GM19452 (cell line): ENCODE measurements at regions not wholly inside any gene's neighbourhood (a gene's known extent, or its start where the extent isn't known, plus 50 kb on each side); places are given as distances from the start of the nearest gene placed in this dataset.
"Not testable (repeated sequence)": the region's sequence is repeated elsewhere in the genome, so short reads cannot be mapped to it uniquely, and the experiment has no call there.

ENCODE experiments used
- ATAC-seq: cut with Tn5 transposase; IDR thresholded peaks from one replicate; pipeline ENCODE4 v1.9.1; 2021; ENCODE audit not compliant: unreplicated experiment

DNA sequence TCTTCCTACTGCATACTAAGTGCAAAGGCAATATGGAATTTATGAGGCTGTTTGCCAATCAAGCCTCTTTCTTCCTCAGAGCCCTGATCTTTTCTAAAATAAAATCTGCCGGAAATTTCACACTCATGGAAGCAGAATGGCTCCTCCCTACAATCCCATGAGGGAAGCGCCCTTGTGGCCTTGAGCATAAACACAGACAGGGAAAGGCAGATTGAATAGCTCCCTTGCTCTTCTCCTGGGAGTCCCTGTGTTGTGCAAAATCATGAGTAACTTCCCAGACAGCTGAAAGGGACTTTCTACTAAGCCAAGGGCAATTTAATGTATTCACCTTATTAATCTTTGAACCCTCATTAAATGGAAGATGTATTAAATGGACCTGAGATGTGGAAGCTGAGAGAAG, 226.1 kb upstream of the PIK3R1 start:
- ATAC-seq: no peak

DNA sequence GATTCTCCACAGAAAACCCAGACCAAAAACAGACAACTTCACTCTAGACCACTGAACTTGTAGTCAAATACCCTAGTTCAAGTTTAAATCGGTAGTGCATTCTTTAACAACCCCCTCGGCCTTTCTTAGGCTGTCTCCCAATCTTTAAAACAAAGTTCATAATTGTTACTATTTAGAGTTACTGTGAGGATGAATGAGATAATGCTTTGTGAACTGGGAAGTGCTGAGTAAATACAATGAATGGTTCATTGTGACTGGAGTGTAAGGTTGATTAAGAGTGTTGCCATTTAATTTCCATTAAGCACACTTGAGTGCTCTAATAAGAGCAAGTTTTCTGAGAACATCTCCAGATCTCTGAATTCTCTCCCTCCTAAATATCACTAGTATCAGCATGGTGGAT, 228.8 kb upstream of the PIK3R1 start:
- ATAC-seq: no peak

DNA sequence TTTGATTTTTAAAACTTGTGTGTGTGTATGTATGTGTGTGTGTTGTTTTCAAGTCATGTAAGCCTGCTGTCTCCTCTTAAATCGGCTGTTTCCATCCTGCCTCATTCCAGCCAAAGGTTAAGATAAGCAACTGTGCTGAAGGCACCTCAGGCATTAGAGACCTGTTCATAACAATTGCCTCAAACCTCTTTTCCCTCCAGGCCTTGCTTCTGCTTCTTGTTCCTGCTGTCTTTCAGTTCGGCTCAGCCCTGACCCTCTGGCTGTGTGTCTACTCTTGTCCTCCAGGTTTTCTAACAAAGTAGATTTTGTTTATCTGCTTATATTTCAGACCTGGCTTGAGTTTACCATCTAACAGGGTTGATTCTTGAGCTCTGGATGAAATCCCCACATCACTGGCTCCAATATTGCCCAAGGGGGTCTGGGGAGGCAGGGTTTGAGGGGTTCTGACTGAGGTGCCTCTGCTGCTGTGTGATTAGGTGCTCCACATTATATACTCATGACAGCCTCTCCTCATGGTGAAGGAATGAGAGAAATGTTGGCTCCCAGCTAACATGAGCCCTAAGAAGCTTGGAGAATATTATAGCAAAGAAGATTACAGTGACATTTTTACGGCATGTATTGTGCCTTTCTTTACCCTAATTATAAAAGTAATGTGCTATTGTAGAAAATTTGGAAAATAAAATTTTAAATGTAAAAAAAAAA, 229.7 kb upstream of the PIK3R1 start:
- no peak for ATAC-seq

DNA sequence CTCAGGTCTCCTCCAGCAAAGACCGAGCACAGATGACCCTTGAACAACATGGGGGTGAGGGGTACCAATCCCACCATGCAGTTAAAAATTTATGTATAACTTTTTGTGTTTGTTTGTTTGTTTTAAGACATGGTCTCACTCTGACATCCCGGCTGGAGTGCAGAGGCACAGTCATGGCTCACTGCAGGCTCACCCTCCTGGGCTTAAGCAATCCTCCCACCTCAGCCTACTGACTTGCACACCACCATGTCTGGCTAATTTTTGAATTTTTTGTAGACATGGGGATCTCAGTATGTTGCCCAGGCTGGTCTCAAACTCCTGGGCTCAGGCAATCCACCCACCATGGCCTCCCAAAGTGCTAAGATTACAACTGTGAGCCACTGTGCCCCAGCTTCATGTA, 231.0 kb upstream of the PIK3R1 start:
- no peak for ATAC-seq

DNA sequence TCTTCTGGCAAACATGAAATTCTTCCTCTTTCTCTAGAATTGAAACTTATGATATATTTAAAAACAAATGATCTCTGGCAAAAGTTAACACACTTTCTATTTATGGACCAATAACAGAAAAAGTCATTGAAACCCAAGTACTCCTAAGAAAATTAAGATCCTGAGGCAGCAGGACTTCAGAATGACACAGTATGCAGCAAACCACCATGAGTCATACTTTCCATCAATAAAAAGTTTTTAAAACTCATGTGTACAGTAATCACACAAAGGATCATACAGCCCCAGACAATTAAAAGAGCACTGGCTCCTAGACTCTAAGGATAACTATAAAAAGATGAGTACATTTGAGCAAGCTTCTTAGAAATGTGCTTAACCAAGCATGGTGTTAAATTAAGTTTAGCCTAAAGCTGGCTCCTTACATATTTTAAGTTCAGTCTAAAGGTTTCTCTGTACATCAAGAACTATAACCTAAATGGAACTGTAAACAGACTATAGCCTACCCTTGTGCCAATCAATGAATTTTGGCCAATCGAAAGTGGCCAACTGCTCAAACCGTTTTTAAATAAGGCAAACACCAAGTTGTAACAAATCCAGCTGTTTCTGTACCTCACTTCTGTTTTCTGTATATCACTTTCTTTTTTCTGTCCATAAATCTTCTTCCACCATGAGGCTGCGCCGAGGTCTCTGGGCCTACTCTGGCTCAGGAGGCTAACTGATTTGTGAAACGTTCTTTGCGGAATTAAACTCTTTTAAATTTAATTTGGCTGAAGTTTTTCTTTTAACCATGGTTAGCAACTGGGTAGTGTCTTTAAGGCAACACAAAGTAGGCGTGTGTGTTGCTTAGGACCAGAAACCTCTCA, 232.1 kb upstream of the PIK3R1 start:
- no peak for ATAC-seq

DNA sequence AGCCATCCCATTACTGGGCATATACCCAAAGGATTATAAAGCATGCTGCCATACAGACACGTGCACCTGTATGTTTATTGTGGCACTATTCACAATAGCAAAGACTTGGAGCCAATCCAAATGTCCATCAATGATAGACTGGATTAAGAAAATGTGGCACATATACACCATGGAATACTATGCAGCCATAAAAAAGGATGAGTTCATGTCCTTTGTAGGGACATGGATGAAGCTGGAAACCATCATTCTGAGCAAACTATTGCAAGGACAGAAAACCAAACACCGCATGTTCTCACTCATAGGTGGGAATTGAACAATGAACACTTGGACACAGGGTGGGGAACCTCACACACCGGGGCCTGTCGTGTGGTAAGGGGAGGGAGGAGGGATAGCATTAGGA, 233.4 kb upstream of the PIK3R1 start:
- ATAC-seq: not testable (repeated sequence)

DNA sequence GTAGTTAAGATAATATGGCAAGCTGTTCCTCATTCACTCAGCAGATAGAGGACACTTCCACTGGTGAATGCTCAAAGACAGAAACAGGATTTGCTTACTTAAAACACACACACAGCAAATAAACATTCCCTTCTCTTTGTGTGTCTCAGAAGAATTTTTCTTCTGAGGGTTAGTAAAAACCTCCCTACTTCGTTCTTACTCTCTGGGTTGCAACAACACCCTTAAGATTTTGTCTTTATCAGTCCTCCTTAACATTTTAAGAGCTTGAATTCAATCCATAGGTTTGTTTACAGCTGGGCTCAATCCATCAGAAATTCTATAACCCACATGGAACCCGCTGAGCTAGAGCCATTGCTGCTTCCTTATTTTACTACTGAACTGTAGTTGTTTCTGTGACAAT, 237.4 kb upstream of the PIK3R1 start:
- no peak for ATAC-seq

DNA sequence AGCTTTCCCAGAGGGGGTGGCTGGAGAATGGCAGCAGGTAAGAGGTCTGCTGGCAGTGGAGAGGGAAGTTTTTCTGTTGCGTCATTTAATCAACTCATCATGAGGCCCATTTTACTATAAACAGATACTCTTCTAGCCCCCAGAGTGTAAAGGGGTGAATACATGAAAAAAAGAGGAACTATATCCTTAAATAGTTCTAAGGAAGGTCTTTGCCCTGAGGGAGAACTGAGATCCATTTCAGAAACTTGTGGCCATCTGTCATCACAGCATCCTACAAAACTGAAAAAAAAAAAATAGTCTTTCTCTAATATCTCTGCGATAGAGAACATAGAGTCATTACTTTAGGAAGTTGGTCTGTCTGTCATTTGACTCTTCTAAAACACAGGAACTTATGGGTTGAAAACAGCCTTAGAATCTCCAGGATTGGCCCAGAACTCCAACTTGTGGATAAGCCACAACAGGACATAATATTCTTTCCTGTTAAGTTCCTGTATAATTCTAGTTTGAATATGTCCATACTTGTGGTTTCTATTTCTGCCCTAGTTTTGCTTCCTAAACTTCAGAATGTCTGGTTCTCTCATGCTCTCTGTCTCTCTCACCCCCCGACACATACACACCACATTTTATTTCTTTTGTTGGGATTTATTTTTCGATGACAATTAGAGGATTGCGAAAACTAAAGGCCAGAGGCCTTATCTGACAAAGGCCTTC, 238.5 kb upstream of the PIK3R1 start:
- ATAC-seq: no peak

DNA sequence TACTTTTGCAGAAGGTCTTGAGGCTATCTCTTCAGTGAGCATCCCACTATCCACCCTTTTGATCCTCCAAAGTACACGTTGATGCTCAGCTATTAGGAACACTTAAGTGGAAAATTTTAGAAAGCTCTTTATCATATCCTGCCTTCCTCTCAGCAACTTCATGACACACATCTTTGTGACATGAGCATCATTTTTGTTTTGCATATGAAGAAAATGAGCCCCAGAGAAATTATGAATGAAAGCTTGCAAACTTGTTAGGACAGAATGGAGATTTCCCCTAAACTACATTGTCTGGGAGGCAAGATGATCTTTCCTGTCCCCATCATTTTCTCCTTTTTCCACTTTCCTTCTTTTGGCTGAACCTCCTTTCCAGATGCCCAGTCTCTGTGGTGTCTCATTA, 239.4 kb upstream of the PIK3R1 start:
- no peak for ATAC-seq

DNA sequence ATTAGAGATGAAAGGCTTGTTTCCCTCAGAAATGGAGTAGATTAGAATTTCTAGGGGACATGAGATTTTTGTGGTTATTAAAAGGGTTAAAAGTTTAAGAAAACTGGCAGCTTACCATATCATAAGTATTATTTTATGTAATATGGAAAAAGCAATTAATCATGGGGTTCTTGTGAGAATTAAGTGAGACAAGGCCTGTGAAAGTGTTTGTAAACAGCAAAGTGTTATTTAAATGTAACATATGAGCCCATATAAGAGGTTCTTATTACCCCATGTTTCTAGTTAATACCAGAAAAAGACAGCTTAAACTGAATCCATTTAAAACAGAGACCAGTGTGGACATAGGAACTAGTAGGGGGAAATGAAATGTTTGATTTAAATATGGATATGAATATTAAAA, 241.1 kb upstream of the PIK3R1 start:
- no peak for ATAC-seq

DNA sequence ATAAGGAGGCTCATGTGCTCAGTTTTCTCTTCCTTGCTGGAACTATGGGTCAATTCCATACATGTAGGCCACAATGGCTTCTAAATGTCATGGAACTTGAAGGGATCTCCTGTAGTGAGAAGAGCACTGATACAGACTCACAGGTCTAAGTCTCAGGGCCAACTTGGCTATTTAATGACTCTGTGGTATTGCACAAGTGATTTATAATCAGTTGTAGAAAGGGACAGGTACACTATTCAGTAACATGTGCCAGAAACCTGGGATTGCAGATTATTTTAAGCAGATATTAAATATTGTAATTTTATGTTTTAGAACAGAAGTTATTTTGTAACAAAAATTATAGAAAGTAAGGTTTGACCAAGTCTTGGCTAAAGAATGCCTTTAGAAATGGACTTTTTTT, 241.5 kb upstream of the PIK3R1 start:
- no peak for ATAC-seq

DNA sequence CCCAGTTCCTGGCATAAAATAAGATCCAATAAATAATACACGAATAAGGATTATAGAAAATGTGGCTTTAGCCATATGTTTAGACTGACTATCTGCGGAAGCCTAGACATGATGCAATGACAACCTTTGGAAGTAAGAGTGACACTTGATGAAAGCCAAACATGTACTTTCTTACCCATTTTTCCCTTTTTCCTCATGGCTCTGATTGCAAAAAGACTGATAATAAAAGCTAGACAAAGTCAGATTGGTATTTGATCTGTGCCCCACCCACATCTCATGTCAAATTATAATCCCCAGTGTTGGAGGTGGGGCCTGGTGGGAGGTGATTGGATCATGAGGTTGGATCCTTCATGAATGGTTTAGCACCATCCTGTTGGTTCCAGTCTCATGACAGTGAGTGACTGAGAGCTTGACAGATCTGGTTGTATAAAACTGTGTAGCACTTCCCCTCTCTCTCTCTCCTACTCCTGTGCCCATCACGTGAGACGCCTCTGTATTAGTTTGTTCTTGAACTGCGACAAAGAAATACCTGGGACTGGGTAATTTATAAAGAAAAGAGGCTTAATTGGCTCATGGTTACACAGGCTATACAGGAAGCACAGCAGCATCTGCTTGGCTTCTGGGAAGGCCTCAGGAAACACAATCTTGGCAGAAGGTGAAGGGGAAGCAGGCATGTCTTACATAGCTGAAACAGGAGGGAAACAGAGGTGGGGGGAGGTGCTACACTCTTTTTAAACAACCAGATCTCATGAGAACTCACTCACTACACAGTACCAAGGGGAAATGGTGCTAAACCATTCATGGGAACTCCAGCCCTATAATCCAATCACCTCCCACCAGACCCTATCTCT, 243.4 kb upstream of the PIK3R1 start:
- ATAC-seq: no peak

DNA sequence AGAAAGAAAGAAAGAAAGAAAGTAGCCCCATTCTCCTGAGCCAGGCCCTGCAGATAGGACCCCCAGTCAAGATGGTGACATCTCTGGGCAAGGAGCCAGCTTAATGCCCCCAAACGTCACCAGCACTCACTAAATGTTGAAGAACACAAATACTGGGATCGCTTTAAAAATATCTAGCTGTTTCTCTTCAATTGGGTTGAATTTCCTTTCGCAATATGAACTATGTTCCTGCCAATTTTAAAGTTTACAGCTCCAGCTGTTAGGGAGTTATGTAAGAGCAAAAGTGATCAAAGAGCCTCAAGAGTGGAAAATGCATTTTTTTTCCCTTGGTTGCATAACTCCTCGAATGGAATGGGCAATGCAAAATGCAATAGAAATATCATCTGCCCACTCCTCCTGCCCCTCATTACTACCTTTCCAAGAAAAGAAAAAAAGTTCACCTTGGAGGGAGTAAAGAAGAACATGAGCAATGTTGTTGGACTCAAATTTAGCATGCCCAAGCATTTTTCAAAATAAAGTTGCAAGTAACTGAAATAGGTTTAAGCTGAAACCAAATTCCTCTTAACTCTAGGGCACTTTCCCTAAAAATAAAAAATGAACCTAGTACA, 244.2 kb upstream of the PIK3R1 start:
- no peak for ATAC-seq

DNA sequence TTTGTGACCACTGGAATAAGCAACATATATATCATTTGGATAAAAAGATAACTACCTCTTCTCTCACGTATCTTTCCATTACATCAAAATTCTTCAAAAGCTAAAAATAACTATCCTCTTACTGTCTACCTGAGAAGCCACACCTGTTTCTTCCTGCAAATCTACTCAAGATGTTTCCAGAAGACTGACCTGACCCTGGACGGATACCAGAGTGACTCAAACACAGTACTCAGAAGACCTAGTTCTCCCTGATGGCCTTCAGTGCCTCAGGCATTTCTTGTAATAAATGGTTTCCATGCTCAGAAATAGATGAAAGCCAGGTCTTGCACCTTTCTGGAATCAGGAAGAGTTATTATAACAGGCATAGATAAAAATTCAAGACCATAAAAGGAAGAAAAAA, 245.9 kb upstream of the PIK3R1 start:
- ATAC-seq: no peak

DNA sequence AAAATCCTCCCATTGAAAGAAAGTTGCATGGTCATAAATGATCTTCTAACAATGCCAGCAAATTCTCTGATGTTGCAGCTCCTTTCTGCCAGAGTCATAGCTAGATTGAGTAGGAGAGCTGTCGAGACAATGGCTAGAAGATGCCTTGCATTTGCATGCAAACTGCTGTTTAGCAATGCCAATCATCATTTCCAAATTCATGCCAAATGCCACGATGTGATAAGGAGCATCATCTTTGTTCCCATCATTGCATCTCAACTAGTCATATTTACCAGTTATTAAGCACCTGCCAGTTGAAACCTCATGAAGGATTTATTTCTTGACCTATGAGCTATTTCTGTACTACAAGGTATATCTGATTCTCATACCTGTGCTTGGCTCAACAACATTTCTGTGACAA, 246.4 kb upstream of the PIK3R1 start:
- ATAC-seq: no peak

DNA sequence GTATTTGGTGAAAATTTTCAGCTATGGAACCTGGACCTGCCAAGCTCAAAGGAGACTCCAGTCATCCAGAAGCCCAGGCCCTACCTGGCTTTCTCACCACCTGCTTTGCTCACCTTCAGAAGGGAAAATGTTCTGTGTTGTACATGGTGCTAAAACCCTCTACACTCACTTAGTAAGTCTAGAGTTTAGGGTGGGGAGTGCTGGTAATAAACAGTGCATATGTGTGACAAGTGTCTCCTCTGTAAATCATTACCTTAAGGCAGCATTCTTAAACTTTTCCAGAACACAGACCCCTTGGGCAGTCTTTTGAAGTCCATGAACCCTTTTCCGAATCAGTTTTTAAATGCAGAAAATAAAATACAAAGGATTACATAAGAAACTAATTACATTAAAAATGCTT, 248.8 kb upstream of the PIK3R1 start:
- ATAC-seq: no peak

DNA sequence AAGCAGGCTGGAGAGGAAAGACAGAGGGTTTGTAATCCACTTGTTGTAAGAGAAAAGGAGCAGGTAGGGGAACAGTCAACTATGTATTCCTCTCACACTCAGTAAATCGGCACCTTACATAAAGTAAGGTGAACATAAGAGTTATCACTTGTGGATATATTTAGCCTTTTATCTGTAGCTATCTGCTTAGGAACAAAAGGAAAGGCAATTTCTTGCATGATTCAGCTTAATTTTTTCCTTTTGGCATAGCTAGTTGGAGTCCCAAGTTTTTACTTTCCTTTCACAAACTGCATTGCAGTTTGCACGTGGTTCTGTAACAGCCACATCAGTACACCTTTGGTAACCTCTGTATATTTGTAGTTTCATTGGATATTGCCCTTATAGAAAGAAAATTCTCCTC, 250.9 kb upstream of the PIK3R1 start:
- no peak for ATAC-seq

DNA sequence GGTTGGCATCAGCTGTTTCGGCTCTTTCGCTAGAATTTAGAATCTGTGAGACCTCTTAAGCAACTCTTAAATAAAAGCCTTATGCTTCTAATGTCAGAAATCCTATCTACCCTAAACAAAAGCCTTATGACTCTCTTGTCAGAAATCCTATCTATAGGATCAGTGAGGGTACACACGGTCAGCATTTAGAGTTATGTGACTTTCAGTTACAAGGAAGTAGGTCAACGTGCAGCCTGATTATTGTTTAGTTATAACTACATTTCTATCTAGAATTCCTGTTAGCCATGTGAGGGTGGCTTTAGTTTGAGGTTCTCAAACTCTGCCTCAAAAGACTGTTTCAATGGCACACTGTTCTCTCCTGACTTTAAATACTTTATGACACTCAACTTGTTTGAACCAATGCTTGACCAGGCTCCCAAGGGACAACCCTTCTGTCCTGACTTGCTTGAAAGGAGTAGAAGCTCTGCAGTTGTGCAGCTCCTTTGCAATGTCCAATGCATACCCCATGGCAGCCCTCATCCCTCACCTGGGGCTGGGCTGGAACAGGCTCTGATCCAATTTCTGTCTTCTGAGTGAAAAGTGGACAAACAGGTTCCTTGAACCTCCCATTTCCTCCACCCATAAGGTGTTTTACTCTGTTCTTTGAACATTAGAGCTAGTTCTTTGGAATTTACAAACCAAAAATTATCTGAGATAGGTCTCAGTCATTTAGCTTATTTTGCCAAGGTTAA, 251.6 kb upstream of the PIK3R1 start:
- no peak for ATAC-seq

DNA sequence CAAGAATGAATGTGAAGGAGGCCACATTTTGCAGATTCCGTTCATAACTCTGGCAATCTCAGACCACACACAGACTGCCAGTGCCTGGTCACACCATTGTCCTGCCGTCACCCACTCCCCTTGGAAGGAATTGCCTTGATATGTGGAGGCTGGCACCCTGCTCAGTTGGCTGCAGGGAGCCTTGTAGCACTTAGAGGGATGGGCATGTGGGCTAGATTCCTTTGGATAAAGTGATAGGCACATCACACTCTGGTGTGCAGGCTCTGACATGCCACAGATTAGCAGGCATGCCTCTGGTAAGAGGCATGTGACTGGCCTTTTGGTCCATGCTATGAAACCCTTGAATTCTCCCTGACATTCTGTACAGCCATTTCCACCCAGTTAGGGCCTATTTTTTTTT, 254.6 kb upstream of the PIK3R1 start:
- no peak for ATAC-seq

DNA sequence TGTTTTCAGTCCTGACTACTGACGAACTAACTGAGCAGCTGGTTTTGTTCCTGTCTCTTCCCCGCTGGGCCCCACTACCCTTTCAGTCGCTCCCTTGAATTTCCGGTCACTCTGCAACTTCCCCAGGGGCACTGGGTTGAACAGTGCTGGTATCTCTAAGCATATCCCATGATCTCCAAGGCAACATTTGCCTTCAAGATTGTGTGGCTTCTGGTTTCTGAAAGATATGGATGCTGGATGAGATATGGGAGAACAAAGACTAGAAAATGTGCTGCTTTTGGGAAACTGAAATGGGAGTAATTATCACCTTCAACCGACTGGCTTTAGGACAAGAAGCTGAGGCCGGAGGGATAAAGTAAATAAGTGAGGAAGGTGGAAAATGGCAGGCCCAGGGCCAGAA, 258.2 kb upstream of the PIK3R1 start:
- no peak for ATAC-seq
